Esophagus muscularis mucosa (tissue), 3 donors: ENCODE measurements at regions not wholly inside any gene's neighbourhood (a gene's known extent, or its start where the extent isn't known, plus 50 kb on each side); places are given as distances from the start of the nearest gene placed in this dataset.

Experiments used
- CTCF ChIP-seq, 3 experiments: fragments of 200-600 bp in 2 of 3; fragments of 450-650 bp in 1 of 3; sonication (generic) in 2 of 3; IDR thresholded peaks; one replicate each; pipeline ENCODE4 v1.5.1; 2017 to 2019; ENCODE audit warnings: antibody characterized with exemption in 3 of 3, mild to moderate bottlenecking in 2 of 3, moderate library complexity in 1 of 3
- POLR2A ChIP-seq: fragments of 450-650 bp; IDR thresholded peaks from one replicate; pipeline ENCODE4 v1.6.1; 2017; ENCODE audit warnings: antibody characterized with exemption, moderate library complexity, mild to moderate bottlenecking, low read depth

GRCh38 chr1:90472775-90473174, 244.3 kb downstream of the BARHL2 start:
- TF ChIP-seq POLR2A (no peak), CTCF (IDR thresholded peaks at IDR 0.05) (no peak)
